HCT116 (cell line): ENCODE measurements at regions not wholly inside any gene's neighbourhood (a gene's known extent, or its start where the extent isn't known, plus 50 kb on each side); places are given as distances from the start of the nearest gene placed in this dataset.

Experiments
- ATAC-seq: fragments of 200-7000 bp; cut with Tn5 transposase; 2 replicates; pipeline ENCODE4 v1.9.1; 2020; ENCODE audit warnings: mild to moderate bottlenecking, moderate library complexity
- BruUV-seq: library from RNA; stranded (reverse); fragments of 400-500 nt; replicated peaks from 2 replicates; lab custom pipeline; 2021; lab: Mats Ljungman, UMichigan
- CTCF ChIA-PET: fragments of 300-600 bp; sonication (Branson Sonifier 250); formaldehyde crosslinking; loops from one replicate; lab custom pipeline; 2021; ENCODE audit warnings: antibody characterized with exemption; lab: Charles Lee
- POLR2A ChIA-PET: fragments of 300-600, 350-600 bp; sonication (Branson Sonifier 250); formaldehyde crosslinking; loops from one replicate; lab custom pipeline; 2021; ENCODE audit warnings: antibody characterized with exemption; lab: Charles Lee
- RAD21 ChIA-PET, 2 experiments: fragments of 300-600 bp; sonication (Branson Sonifier 250); formaldehyde crosslinking; loops; one replicate each; lab custom pipeline; 2023; ENCODE audit warnings: low total read pairs in 2 of 2; ENCODE audit not compliant: uncharacterized antibody in 2 of 2, unreplicated experiment in 2 of 2, low non-redundant PET in 1 of 2; lab: Charles Lee
- DNase-seq: peaks from one replicate; pipeline ENCODE4 v3.0.0-alpha.2; 2010; ENCODE audit warnings: low read depth, low spot score
- H2AFZ ChIP-seq: fragments of 200-600 bp; shearing (Covaris generic), sonication (generic); 2 replicates; pipeline ENCODE4 v1.6.1; 2017; ENCODE audit warnings: low read depth, mixed run types, mixed read lengths, antibody characterized with exemption, low read length; ENCODE audit not compliant: poor library complexity, severe bottlenecking
- H3K27ac ChIP-seq: 2 replicates; pipeline ENCODE4 v1.5.1; 2012; ENCODE audit warnings: low read depth, low read length
- H3K27me3 ChIP-seq: fragments of 200-600 bp; sonication (generic); 2 replicates; pipeline ENCODE4 v1.6.1; 2016; ENCODE audit warnings: mixed run types, low read length, mixed read lengths; ENCODE audit not compliant: insufficient read depth
- H3K36me3 ChIP-seq, 2 experiments: fragments of 200-500 bp in 1 of 2; fragments of 200-600 bp in 1 of 2; sonication (Bioruptor generic) in 1 of 2; sonication (generic) in 1 of 2; 2 replicates each; pipeline versions ENCODE4 v1.5.1 to v1.6.1; 2014 to 2016; ENCODE audit warnings: low read length in 2 of 2, inconsistent platforms in 1 of 2, mixed read lengths in 1 of 2, mixed run types in 1 of 2; ENCODE audit not compliant: insufficient read depth in 2 of 2, control insufficient read depth in 1 of 2
- H3K4me1 ChIP-seq, 2 experiments: fragments of 200-600 bp in 1 of 2; sonication (generic) in 1 of 2; 2 replicates each; pipeline versions ENCODE4 v1.5.1 to v1.6.1; 2012 to 2017; ENCODE audit warnings: low read length in 2 of 2, inconsistent platforms in 1 of 2, mild to moderate bottlenecking in 1 of 2, mixed read lengths in 1 of 2, mixed run types in 1 of 2, moderate library complexity in 1 of 2; ENCODE audit not compliant: insufficient read depth in 2 of 2, control insufficient read depth in 1 of 2
- H3K4me2 ChIP-seq: fragments of 200-600 bp; sonication (generic); 2 replicates; pipeline ENCODE4 v1.6.1; 2017; ENCODE audit warnings: mixed run types, low read length, mixed read lengths
- H3K4me3 ChIP-seq, 2 experiments: fragments of 200-600 bp in 1 of 2; sonication (generic) in 1 of 2; replicated peaks in 1 of 2; 2 replicates each; pipeline ENCODE4 v1.5.1; 2011 to 2016; ENCODE audit warnings: low read length in 2 of 2, control low read depth in 1 of 2, low read depth in 1 of 2, mild to moderate bottlenecking in 1 of 2, mixed read lengths in 1 of 2, mixed run types in 1 of 2
- H3K79me2 ChIP-seq: fragments of 200-600 bp; sonication (generic); 2 replicates; pipeline ENCODE4 v1.6.1; 2017; ENCODE audit warnings: mild to moderate bottlenecking, mixed run types, low read length, moderate library complexity, mixed read lengths; ENCODE audit not compliant: insufficient read depth
- H3K9ac ChIP-seq: fragments of 200-600 bp; sonication (generic); 2 replicates; pipeline ENCODE4 v1.6.1; 2016; ENCODE audit warnings: low read length, mixed read lengths
- H3K9me2 ChIP-seq: fragments of 200-600 bp; sonication (generic), shearing (Covaris generic); 2 replicates; pipeline ENCODE4 v1.6.1; 2017; ENCODE audit warnings: mixed run types, mild to moderate bottlenecking, moderate library complexity; ENCODE audit not compliant: insufficient read depth
- H3K9me3 ChIP-seq, 2 experiments: fragments of 200-500 bp in 1 of 2; fragments of 200-600 bp in 1 of 2; sonication (Bioruptor generic) in 1 of 2; sonication (generic) in 1 of 2; 2 replicates each; pipeline ENCODE4 v1.6.1; 2014 to 2017; ENCODE audit warnings: low read length in 2 of 2, mixed read lengths in 2 of 2, inconsistent platforms in 1 of 2, low read depth in 1 of 2, mild to moderate bottlenecking in 1 of 2, mixed run types in 1 of 2, moderate library complexity in 1 of 2; ENCODE audit not compliant: control insufficient read depth in 1 of 2, insufficient read depth in 1 of 2
- H4K20me1 ChIP-seq: fragments of 200-600 bp; sonication (generic), shearing (Covaris generic); 2 replicates; pipeline ENCODE4 v1.6.1; 2017; ENCODE audit warnings: mixed run types, mild to moderate bottlenecking, moderate library complexity; ENCODE audit not compliant: insufficient read depth
- CTCF ChIP-seq, 3 experiments: fragments of 200-600 bp in 1 of 3; sonication (generic) in 1 of 3; IDR thresholded peaks in 2 of 3; conservative IDR thresholded peaks in 1 of 3; 2 replicates each; pipeline ENCODE4 v1.5.1; 2012 to 2017; ENCODE audit warnings: low read depth in 2 of 3, low read length in 2 of 3, antibody characterized with exemption in 1 of 3, borderline replicate concordance in 1 of 3, control low read depth in 1 of 3, mild to moderate bottlenecking in 1 of 3, mixed read lengths in 1 of 3, mixed run types in 1 of 3, moderate library complexity in 1 of 3; ENCODE audit not compliant: insufficient read depth in 1 of 3
- EGR1 ChIP-seq: IDR thresholded peaks from 2 replicates; pipeline ENCODE4 v1.6.1; 2012; ENCODE audit warnings: low read depth
- ELF1 ChIP-seq: IDR thresholded peaks from 2 replicates; pipeline ENCODE4 v1.6.1; 2012; ENCODE audit warnings: low read depth, borderline replicate concordance
- FOSL1 ChIP-seq: IDR thresholded peaks from 2 replicates; pipeline ENCODE4 v1.6.1; 2012; ENCODE audit warnings: low read depth
- JUND ChIP-seq: IDR thresholded peaks from 2 replicates; pipeline ENCODE4 v1.6.1; 2012
- MAX ChIP-seq: IDR thresholded peaks from 2 replicates; pipeline ENCODE4 v1.6.1; 2012
- RAD21 ChIP-seq: IDR thresholded peaks from 2 replicates; pipeline ENCODE4 v1.6.1; 2012; ENCODE audit warnings: low read depth, mild to moderate bottlenecking
- SIN3A ChIP-seq: IDR thresholded peaks from 2 replicates; pipeline ENCODE4 v1.6.1; 2012; ENCODE audit warnings: low read depth
- SRF ChIP-seq: IDR thresholded peaks from 2 replicates; pipeline ENCODE4 v1.6.1; 2012; ENCODE audit warnings: low read depth
- ZFX ChIP-seq: fragments of 450-650 bp; IDR thresholded peaks from 2 replicates; pipeline ENCODE4 v1.6.1; 2017
- intact Hi-C: fragments of 100-400 bp; cut with micrococcal nuclease; formaldehyde crosslinking; loops from 2 replicates; pipeline ENCODE4 v1.10.0; 2022
- TF ChIP-seq, protein P1 (sequence below): IDR thresholded peaks from 2 replicates; pipeline ENCODE4 v1.6.1; 2011; ENCODE audit warnings: mild to moderate bottlenecking, low read length, moderate library complexity; ENCODE audit not compliant: insufficient replicate concordance; ENCODE audit errors: extremely low read depth

DNA sequence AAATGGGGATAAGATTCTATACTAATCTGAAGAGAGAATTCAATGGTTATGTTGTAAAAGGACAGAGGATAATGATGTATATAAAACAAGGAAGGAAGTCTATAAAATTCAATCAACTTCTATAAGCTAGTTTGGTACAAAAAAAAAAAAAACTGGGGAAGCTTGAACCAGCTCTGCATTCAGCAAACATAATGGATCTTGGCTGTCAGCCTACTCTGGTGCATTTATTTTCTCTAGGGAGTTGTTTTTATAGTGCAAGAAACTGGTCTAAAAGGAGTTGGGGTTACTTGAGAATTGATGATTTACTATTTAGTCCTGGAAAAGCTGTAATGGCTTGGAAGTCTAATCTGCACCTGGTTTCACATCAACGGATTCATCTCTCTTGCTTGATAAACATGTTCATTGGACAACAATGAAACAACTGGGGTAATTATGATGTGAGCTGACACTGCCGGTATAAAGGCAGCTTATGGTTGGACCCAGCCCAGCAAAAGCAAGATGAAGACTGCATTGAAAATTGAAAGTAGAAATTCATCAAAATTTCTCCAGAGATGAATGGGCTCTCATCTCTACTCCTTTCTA, 199.4 kb upstream of the NRIP1 start:
- no peak for DNase-seq
- POLR2A ChIA-PET, result no interaction called here
- peaks cover 0 to 2% of the 10 kb centered on the region in 2 experiments; a peak in 2 of 4 replicates for H3K9me3 ChIP-seq
- TF ChIP-seq JUND (no peak), RAD21 (no peak), FOSL1 (no peak), EGR1 (no peak), SIN3A (no peak), ZFX (no peak), SRF (no peak), CTCF (IDR thresholded peaks at IDR 0.05 in 2 of 3, conservative IDR thresholded peaks at IDR 0.05 in 1 of 3; ENCODE audit: borderline replicate concordance in 1 of 3, insufficient read depth in 1 of 3, low read depth in 2 of 3, low read length in 2 of 3) (no peak), ELF1 (no peak), MAX (no peak)
- TF ChIP-seq, protein P1, sequence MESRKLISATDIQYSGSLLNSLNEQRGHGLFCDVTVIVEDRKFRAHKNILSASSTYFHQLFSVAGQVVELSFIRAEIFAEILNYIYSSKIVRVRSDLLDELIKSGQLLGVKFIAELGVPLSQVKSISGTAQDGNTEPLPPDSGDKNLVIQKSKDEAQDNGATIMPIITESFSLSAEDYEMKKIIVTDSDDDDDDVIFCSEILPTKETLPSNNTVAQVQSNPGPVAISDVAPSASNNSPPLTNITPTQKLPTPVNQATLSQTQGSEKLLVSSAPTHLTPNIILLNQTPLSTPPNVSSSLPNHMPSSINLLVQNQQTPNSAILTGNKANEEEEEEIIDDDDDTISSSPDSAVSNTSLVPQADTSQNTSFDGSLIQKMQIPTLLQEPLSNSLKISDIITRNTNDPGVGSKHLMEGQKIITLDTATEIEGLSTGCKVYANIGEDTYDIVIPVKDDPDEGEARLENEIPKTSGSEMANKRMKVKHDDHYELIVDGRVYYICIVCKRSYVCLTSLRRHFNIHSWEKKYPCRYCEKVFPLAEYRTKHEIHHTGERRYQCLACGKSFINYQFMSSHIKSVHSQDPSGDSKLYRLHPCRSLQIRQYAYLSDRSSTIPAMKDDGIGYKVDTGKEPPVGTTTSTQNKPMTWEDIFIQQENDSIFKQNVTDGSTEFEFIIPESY, result no peak
- TF ChIP-seq, all 23 proteins: peak for 0
- Histone ChIP-seq H3K36me3 (no peaks in the 10 kb centered on the region), H3K9ac (no peak overlapping the region), H3K9me2 (no peaks in the 10 kb centered on the region), H3K79me2 (no peaks in the 10 kb centered on the region), H3K4me2 (no peak overlapping the region), H3K27ac (no peak overlapping the region), H2AFZ (no peak overlapping the region), H3K4me3 (no peak overlapping the region), H3K27me3 (no peaks in the 10 kb centered on the region), H3K4me1 (no peaks in the 10 kb centered on the region), H4K20me1 (no peaks in the 10 kb centered on the region)
- RAD21 ChIA-PET, result no interaction called here
- intact Hi-C loops, result no loop called here
- no TSS peak for BruUV-seq
- ATAC-seq, result no peak
- CTCF ChIA-PET, result no interaction called here
